ENCODE measurements at regions not wholly inside any gene's neighbourhood (a gene's known extent, or its start where the extent isn't known, plus 50 kb on each side); places are given as distances from the start of the nearest gene placed in this dataset.
A peak's percentile ranks its signal among the peaks of the same experiment; 100 is the strongest.

DNA sequence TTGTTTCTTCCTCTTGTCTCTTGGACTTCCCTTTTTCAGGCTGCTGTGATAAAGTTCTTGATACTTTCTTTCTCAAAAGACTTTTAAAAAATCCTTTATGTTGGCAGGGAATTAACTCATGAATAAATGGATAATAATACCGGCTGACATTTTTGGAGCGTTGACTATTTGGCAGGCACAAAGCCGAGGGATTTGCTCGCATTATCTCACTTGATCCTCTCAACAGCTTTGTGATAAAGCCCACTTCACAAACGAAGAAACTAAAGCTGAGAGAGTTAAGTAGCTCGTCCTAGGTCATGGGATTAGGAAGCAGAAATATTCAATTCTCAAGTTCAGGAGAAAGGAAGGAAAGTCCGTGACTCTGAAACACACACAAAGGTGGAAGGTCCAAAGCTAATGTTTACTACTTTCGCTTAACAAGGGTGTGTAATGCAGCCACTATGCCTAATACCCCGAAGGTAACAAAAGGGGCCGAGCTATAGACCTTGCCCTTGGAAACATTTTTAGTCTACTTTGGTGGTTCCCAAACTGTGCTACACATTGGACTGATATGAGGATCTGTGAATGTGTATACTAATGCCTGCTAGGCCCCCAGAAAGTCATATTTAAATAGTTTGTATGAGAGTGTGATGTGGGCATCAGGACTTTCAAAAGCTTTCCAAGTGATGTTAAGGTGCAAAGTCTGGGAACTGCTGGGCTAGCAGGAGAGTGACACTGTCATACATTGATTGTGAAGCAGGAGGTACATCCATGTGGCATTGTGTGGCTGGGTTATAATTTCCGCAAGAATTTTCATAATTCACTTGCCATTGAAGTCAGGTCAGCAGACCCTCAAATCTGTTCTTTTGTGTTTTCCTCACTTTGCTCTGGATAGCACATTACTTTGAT lies 508.4 kb downstream of the PLCL1 start:
- TF ChIP-seq Cebpa-rat (IDR thresholded peaks at IDR 0.05), result no peak
- H4K20me1 ChIP-seq, result no peaks in the 10 kb centered on the region
- peaks cover 8 to 35% (median 20%) of the 10 kb centered on the region in 10 experiments; a peak in 19 of 20 replicates for H3K4me1 ChIP-seq
- H3K4me2 ChIP-seq, result 0 out of 22 replicates have a peak overlapping the region, but pooled peaks of 1 of the 11 experiments have one; percentile 3
- H3K9me3 ChIP-seq (replicated peaks in 1 of 11), result no peaks in the 10 kb centered on the region
- no peaks in the 10 kb centered on the region for H3K36me3 ChIP-seq
- no peak overlapping the region for H3K27ac ChIP-seq
- H3K4me3 ChIP-seq, result no peak overlapping the region
- H3K27me3 ChIP-seq, result peaks cover 0 to 22% (median 0%) of the 10 kb centered on the region in 11 experiments; a peak in 4 of 22 replicates
- no peak overlapping the region for H3K9ac ChIP-seq

DNA sequence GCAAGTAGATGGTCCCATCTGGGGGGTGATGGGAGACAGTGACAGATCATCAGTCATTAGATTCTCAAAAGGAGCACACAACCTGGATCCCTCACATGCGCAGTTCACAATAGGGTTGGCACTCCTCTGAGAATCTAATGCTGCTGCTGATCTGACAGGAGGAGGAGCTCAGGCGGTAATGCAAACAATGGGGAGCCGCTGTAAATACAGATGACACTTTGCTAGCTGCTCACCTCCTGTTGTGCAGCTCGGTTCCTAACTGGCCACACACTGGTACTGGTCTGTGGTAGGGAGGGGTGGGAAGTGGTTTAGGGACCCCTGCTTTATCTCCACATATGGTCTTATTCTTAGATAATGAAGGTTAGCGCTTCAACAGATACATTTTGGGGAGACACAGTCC lies 506.6 kb downstream of the PLCL1 start:
- H3K27ac ChIP-seq, result no peak overlapping the region
- H3K4me2 ChIP-seq, result no peak overlapping the region
- TF ChIP-seq Cebpa-rat (IDR thresholded peaks at IDR 0.05), result no peak
- H4K20me1 ChIP-seq, result no peaks in the 10 kb centered on the region
- no peak overlapping the region for H3K9ac ChIP-seq
- peaks cover 0 to 8% (median 0%) of the 10 kb centered on the region in 11 experiments; a peak in 1 of 22 replicates for H3K27me3 ChIP-seq
- H3K4me1 ChIP-seq, result peaks cover 4 to 22% (median 11%) of the 10 kb centered on the region in 10 experiments; a peak in 19 of 20 replicates
- no peaks in the 10 kb centered on the region for H3K9me3 ChIP-seq (replicated peaks in 1 of 11)
- no peak overlapping the region for H3K4me3 ChIP-seq
- no peaks in the 10 kb centered on the region for H3K36me3 ChIP-seq

DNA sequence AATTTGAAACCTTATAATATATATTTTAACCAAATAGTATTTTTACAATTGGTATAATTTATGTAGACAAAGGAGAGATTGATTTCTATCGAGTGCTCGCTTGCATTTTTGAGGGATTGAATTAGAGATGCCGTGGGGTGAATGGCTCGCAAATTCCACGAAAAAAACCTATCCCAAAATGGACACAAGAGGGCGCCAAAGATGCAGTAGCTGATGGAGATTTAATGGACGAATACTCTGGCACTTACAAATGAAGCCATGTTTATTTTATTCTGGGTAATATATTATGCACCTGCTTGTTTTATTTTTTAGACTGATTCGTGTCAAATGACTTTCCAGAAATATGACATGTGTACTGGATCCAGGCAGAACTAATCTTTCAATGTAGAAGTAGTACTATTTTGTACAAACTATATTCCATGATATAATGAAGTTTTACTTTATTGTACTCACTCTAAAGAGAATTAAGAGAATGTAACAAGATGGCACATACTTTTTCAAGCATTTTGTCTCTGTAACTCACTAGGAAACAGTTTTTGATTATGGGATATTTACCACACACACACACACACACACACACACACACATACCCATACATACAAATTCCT lies 505.4 kb downstream of the PLCL1 start:
- H4K20me1 ChIP-seq, result no peaks in the 10 kb centered on the region
- H3K4me2 ChIP-seq, result no peak overlapping the region
- H3K36me3 ChIP-seq, result no peaks in the 10 kb centered on the region
- no peak overlapping the region for H3K4me3 ChIP-seq
- no peak overlapping the region for H3K9ac ChIP-seq
- H3K9me3 ChIP-seq (replicated peaks in 1 of 11), result no peaks in the 10 kb centered on the region
- H3K27ac ChIP-seq, result no peak overlapping the region
- TF ChIP-seq Cebpa-rat (IDR thresholded peaks at IDR 0.05), result no peak
- H3K4me1 ChIP-seq, result peaks cover 0 to 10% (median 0%) of the 10 kb centered on the region in 10 experiments; a peak in 6 of 20 replicates
- peaks cover 0 to 8% (median 0%) of the 10 kb centered on the region in 11 experiments; a peak in 1 of 22 replicates for H3K27me3 ChIP-seq

DNA sequence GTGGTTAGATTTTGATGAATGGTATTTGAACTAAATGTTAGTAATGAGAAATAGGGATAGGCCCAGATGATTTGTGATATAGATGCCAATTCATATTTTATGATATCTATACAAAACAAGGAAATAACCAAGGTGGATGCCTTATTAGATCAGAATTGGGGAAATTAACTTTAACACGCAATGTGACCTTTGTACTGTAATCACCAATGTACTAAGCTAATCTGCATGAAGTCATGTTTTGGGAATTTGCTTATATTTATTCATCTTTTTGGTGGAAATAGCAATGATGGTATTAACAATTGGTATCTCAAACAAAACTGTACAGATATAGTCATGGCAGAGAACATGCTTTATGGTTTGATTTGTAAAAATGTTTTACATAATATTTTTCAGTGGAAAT lies 504.7 kb downstream of the PLCL1 start:
- Histone ChIP-seq H4K20me1 (no peaks in the 10 kb centered on the region), H3K27ac (no peak overlapping the region), H3K4me2 (no peak overlapping the region), H3K9me3 (replicated peaks in 1 of 11) (no peaks in the 10 kb centered on the region), H3K9ac (no peak overlapping the region), H3K4me3 (no peak overlapping the region), H3K27me3 (peaks cover 0 to 8% (median 0%) of the 10 kb centered on the region in 11 experiments; a peak in 1 of 22 replicates), H3K36me3 (no peaks in the 10 kb centered on the region), H3K4me1 (peaks cover 0 to 8% (median 0%) of the 10 kb centered on the region in 10 experiments; a peak in 3 of 20 replicates)
- TF ChIP-seq Cebpa-rat (IDR thresholded peaks at IDR 0.05), result no peak

DNA sequence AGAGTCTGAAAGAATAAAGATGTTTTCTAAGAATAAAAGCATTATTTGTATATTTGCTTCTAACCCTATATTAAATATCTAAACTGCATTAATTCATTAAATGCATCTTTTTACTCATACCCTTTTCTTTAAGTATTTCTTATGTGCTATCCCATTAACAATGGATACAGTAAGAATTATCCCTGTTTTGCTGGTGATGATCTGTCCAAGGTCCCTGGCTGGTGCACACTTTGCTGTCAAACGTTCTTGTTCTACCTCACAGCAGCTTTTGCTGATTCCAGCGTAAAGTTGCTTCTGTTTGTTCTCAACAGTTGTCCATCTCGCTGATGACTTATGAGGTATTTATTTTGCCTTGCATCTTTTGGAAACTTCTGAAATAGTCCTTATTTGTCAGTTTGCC lies 504.0 kb downstream of the PLCL1 start:
- no peaks in the 10 kb centered on the region for H3K9me3 ChIP-seq (replicated peaks in 1 of 11)
- H3K36me3 ChIP-seq, result no peaks in the 10 kb centered on the region
- no peak for TF ChIP-seq Cebpa-rat (IDR thresholded peaks at IDR 0.05)
- no peak overlapping the region for H3K27ac ChIP-seq
- H3K4me3 ChIP-seq, result no peak overlapping the region
- H3K9ac ChIP-seq, result no peak overlapping the region
- H3K4me2 ChIP-seq, result no peak overlapping the region
- peaks cover 0 to 8% (median 0%) of the 10 kb centered on the region in 10 experiments; a peak in 3 of 20 replicates for H3K4me1 ChIP-seq
- no peaks in the 10 kb centered on the region for H4K20me1 ChIP-seq
- H3K27me3 ChIP-seq, result peaks cover 0 to 4% (median 0%) of the 10 kb centered on the region in 11 experiments; a peak in 1 of 22 replicates

DNA sequence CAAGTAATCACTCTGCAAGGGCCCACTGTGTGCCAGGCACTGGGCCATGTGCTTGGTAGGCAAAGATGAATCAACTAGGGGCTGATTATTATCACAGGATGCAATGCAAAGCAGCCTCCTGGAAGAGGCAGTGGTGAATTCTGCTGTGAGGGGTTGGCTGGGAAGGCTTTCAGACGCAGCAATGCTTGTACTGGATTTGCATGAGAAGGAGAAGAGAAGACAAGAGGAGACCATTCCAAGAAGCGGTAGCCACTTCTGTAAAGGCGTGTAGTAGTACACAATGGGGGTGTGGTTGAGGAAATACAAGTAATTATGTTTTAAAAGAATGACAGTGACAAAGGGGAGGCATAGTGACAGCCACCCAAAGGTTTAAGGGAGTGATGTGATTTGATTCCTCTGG lies 502.7 kb downstream of the PLCL1 start:
- Histone ChIP-seq H3K27me3 (no peaks in the 10 kb centered on the region), H3K4me2 (no peak overlapping the region), H3K9ac (no peak overlapping the region), H3K27ac (no peak overlapping the region), H3K36me3 (no peaks in the 10 kb centered on the region), H4K20me1 (no peaks in the 10 kb centered on the region), H3K4me3 (no peak overlapping the region), H3K4me1 (peaks cover 0 to 2% (median 0%) of the 10 kb centered on the region in 10 experiments; a peak in 2 of 20 replicates), H3K9me3 (replicated peaks in 1 of 11) (no peaks in the 10 kb centered on the region)
- TF ChIP-seq Cebpa-rat (IDR thresholded peaks at IDR 0.05), result no peak

DNA sequence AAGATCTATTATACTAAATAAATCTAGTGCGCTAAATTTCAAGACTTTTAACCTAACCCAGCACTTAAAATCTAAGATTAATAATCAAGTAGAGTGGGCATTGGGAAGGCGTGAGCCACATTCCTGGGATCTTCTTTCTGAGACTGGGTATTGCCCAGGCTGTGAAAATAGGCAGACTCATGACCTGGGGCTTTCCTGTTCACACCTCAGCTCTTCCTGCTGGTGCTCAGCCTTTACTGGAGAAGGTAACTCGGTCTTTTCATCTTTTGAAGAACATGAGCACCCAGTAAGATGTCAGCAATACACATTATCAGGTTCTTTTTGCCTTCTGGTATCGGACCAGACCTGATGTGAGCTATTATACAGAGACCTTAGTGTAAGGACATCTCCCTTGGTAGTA lies 500.5 kb downstream of the PLCL1 start:
- no peaks in the 10 kb centered on the region for H3K9me3 ChIP-seq (replicated peaks in 1 of 11)
- no peak overlapping the region for H3K4me3 ChIP-seq
- H3K4me2 ChIP-seq, result no peak overlapping the region
- H3K27ac ChIP-seq, result no peak overlapping the region
- H3K36me3 ChIP-seq, result no peaks in the 10 kb centered on the region
- H4K20me1 ChIP-seq, result no peaks in the 10 kb centered on the region
- H3K4me1 ChIP-seq, result no peaks in the 10 kb centered on the region
- no peak for TF ChIP-seq Cebpa-rat (IDR thresholded peaks at IDR 0.05)
- H3K27me3 ChIP-seq, result no peaks in the 10 kb centered on the region
- H3K9ac ChIP-seq, result no peak overlapping the region

DNA sequence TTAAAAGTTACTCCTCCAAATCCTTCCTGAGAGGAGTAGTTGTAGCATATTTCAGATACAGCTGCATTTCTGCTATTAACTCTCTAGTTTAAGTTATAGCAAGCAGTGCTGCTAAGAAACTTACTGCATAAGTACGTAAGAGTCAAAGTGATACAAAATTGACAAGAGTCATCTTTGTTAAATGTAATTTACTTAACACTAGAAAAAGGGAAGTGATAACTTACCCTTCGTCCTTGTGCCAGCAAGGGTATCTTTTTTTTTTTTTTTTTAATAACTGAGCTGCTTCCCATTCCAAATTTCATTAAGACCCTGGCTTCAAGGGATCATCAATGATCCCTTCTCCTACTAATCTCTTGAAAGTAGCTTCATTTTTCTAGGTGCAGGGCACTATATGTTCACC lies 493.0 kb downstream of the PLCL1 start:
- Histone ChIP-seq H3K9me3 (replicated peaks in 1 of 11) (no peaks in the 10 kb centered on the region), H3K4me2 (no peak overlapping the region), H3K4me1 (0 out of 20 replicates have a peak, but pooled peaks cover 0 to 4% (median 0%) of the 10 kb centered on the region in 10 experiments), H3K4me3 (no peak overlapping the region), H3K27ac (no peak overlapping the region), H3K9ac (no peak overlapping the region), H3K36me3 (no peaks in the 10 kb centered on the region), H4K20me1 (no peaks in the 10 kb centered on the region), H3K27me3 (no peaks in the 10 kb centered on the region)
- no peak for TF ChIP-seq Cebpa-rat (IDR thresholded peaks at IDR 0.05)

DNA sequence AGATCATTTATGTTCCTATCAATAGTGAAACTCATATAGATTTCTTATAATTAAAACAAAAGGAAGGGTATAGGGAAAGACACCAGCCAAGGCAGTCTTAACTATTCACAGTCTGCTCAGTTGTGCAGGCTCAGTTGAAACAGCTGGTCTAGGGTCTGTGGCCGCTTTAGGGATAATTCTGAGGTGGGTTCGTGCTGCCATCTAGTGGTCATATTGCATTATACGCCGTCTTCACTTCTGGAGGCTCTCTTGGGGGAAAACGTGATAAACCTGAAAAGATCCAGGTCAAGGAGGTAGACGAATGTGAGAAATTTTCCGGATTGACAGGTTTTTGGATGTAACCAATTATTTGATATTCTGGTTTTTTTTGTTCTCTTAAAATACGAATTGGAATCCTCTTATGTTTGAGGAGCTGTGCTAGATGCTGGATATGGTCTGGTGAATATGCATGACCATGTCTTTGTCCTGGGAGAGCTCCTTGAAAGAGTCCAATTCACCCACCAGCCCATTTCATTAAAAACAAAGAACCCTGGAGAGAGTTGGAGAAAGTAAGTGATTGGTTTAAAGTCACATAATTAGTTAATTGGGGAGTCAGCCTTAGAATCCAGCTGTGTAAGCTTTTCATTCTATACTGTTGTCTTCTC lies 492.4 kb downstream of the PLCL1 start:
- no peak for TF ChIP-seq Cebpa-rat (IDR thresholded peaks at IDR 0.05)

More for the DNA sequence above, 492.4 kb downstream of the PLCL1 start:
- no peak overlapping the region for H3K4me2 ChIP-seq
- no peak overlapping the region for H3K4me3 ChIP-seq
- H3K27me3 ChIP-seq, result no peaks in the 10 kb centered on the region
- H3K9me3 ChIP-seq (replicated peaks in 1 of 11), result no peaks in the 10 kb centered on the region
- H4K20me1 ChIP-seq, result no peaks in the 10 kb centered on the region
- no peaks in the 10 kb centered on the region for H3K36me3 ChIP-seq
- no peak overlapping the region for H3K9ac ChIP-seq
- no peak overlapping the region for H3K27ac ChIP-seq
- 0 out of 20 replicates have a peak, but pooled peaks cover 0 to 4% (median 0%) of the 10 kb centered on the region in 10 experiments for H3K4me1 ChIP-seq

Data from BLaER1 treated with 17β-estradiol and CSF1 and Interleukin-3, amounts not matched to agents 10 nM and 100 nM (cell line).